ENCODE measurements at regions not wholly inside any gene's neighbourhood (a gene's known extent, or its start where the extent isn't known, plus 50 kb on each side); places are given as distances from the start of the nearest gene placed in this dataset.

- H3K36me3 Mint-ChIP-seq = no peaks in the 10 kb centered on the region
- TF ChIP-seq CTCF (conservative IDR thresholded peaks at IDR 0.05) = no peak
- no peaks in the 10 kb centered on the region for H3K27me3 Mint-ChIP-seq
- DNase-seq (ENCODE audit: extremely low spot score, unreplicated experiment) = no peak
- H3K4me3 Mint-ChIP-seq = no peak overlapping the region
- H3K27ac Mint-ChIP-seq = no peak overlapping the region
- no peaks in the 10 kb centered on the region for H3K4me1 Mint-ChIP-seq (ENCODE audit: unreplicated experiment)
- no peaks in the 10 kb centered on the region for H3K9me3 Mint-ChIP-seq
Measured at GRCh38 chr1:187310038-187310631, 481.4 kb downstream of the PLA2G4A start.

GRCh38 chr1:187313115-187313514 lies 484.4 kb downstream of the PLA2G4A start:
- no peaks in the 10 kb centered on the region for H3K4me1 Mint-ChIP-seq (ENCODE audit: unreplicated experiment)
- no peak overlapping the region for H3K27ac Mint-ChIP-seq

GRCh38 chr1:187326557-187326956 lies 497.8 kb downstream of the PLA2G4A start:
- H3K9me3 Mint-ChIP-seq = no peaks in the 10 kb centered on the region
- H3K4me3 Mint-ChIP-seq = no peak overlapping the region
- no peaks in the 10 kb centered on the region for H3K27me3 Mint-ChIP-seq
- H3K27ac Mint-ChIP-seq = no peak overlapping the region
- no peaks in the 10 kb centered on the region for H3K36me3 Mint-ChIP-seq
- DNase-seq (ENCODE audit: extremely low spot score, unreplicated experiment) = no peak
- no peak for TF ChIP-seq CTCF (conservative IDR thresholded peaks at IDR 0.05)
- H3K4me1 Mint-ChIP-seq (ENCODE audit: unreplicated experiment) = peaks cover 4% of the 10 kb centered on the region

More at GRCh38 chr1:187313115-187313514, 484.4 kb downstream of the PLA2G4A start:
- H3K9me3 Mint-ChIP-seq = no peaks in the 10 kb centered on the region
- H3K36me3 Mint-ChIP-seq = no peaks in the 10 kb centered on the region
- DNase-seq (ENCODE audit: extremely low spot score, unreplicated experiment) = no peak
- H3K4me3 Mint-ChIP-seq = no peak overlapping the region
- no peaks in the 10 kb centered on the region for H3K27me3 Mint-ChIP-seq
- no peak for TF ChIP-seq CTCF (conservative IDR thresholded peaks at IDR 0.05)

GRCh38 chr1:187336441-187337168 lies 507.9 kb downstream of the PLA2G4A start:
- H3K27me3 Mint-ChIP-seq = no peaks in the 10 kb centered on the region
- no peak for TF ChIP-seq CTCF (conservative IDR thresholded peaks at IDR 0.05)
- no peaks in the 10 kb centered on the region for H3K4me1 Mint-ChIP-seq (ENCODE audit: unreplicated experiment)
- DNase-seq (ENCODE audit: extremely low spot score, unreplicated experiment) = no peak
- H3K9me3 Mint-ChIP-seq = no peaks in the 10 kb centered on the region
- H3K27ac Mint-ChIP-seq = no peak overlapping the region
- H3K36me3 Mint-ChIP-seq = no peaks in the 10 kb centered on the region
- no peak overlapping the region for H3K4me3 Mint-ChIP-seq

- Mint-ChIP-seq H3K4me1 (ENCODE audit: unreplicated experiment) (no peaks in the 10 kb centered on the region), H3K9me3 (no peaks in the 10 kb centered on the region), H3K4me3 (no peak overlapping the region), H3K36me3 (no peaks in the 10 kb centered on the region), H3K27me3 (no peaks in the 10 kb centered on the region), H3K27ac (no peak overlapping the region)
- TF ChIP-seq CTCF (conservative IDR thresholded peaks at IDR 0.05) = no peak
- no peak for DNase-seq (ENCODE audit: extremely low spot score, unreplicated experiment)
Measured at GRCh38 chr1:187338762-187339412, 510.1 kb downstream of the PLA2G4A start.

Data from type B pancreatic cell (in vitro differentiated cells).